ENCODE measurements at regions not wholly inside any gene's neighbourhood (a gene's known extent, or its start where the extent isn't known, plus 50 kb on each side); places are given as distances from the start of the nearest gene placed in this dataset.

DNA sequence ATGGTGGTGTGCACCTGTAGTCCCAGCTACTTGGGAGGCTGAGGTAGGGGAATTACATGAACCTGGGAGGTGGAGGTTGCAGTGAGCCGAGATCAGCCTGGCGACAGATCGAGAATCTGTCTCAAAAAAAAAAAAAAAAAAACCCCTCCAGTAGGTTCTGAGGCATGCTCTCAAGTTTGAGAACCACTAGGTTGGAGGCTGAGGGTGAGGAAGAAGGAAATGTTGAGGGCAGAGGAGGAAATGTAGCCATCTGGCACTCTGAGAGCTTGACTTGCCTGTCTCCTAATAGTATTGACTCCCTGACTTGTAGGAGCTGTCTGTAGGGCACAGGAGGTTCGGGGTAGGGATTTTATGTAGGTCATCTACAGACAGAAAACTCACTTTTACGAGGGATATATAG, 204.6 kb downstream of the OPA1 start:
- TF ChIP-seq EP300 (IDR thresholded peaks at IDR 0.05) (no peak), POLR2A (IDR thresholded peaks at IDR 0.05) (no peak)
- TF ChIP-seq, protein P1, sequence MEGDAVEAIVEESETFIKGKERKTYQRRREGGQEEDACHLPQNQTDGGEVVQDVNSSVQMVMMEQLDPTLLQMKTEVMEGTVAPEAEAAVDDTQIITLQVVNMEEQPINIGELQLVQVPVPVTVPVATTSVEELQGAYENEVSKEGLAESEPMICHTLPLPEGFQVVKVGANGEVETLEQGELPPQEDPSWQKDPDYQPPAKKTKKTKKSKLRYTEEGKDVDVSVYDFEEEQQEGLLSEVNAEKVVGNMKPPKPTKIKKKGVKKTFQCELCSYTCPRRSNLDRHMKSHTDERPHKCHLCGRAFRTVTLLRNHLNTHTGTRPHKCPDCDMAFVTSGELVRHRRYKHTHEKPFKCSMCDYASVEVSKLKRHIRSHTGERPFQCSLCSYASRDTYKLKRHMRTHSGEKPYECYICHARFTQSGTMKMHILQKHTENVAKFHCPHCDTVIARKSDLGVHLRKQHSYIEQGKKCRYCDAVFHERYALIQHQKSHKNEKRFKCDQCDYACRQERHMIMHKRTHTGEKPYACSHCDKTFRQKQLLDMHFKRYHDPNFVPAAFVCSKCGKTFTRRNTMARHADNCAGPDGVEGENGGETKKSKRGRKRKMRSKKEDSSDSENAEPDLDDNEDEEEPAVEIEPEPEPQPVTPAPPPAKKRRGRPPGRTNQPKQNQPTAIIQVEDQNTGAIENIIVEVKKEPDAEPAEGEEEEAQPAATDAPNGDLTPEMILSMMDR (IDR thresholded peaks at IDR 0.05): no peak

Measured in suprapubic skin (tissue), 3 donors.